Astrocyte (in vitro differentiated cells and primary cell): ENCODE measurements at regions not wholly inside any gene's neighbourhood (a gene's known extent, or its start where the extent isn't known, plus 50 kb on each side); places are given as distances from the start of the nearest gene placed in this dataset.

Experiments used
- DNase-seq: peaks from one replicate; pipeline ENCODE4 v3.0.0-alpha.2; 2010; ENCODE audit warnings: low read depth
- FAIRE-seq: peaks from 2 replicates; lab custom pipeline; 2011; peaks lifted over from hg19 to GRCh38; lab: Jason Lieb, UNC
- H2AFZ ChIP-seq: 2 replicates; pipeline ENCODE4 v1.6.0; 2012; ENCODE audit warnings: low read depth, low read length, inconsistent platforms
- H3K27ac ChIP-seq: 2 replicates; pipeline ENCODE4 v1.5.1; 2011; ENCODE audit warnings: low read depth, low read length, inconsistent platforms
- H3K27me3 ChIP-seq: 2 replicates; pipeline ENCODE4 v1.6.0; 2011; ENCODE audit warnings: low read length, inconsistent platforms; ENCODE audit not compliant: insufficient read depth
- H3K36me3 ChIP-seq: 2 replicates; pipeline ENCODE4 v1.5.1; 2011; ENCODE audit warnings: low read length, inconsistent platforms; ENCODE audit not compliant: insufficient read depth
- H3K4me1 ChIP-seq: 2 replicates; pipeline ENCODE4 v1.5.1; 2011; ENCODE audit warnings: low read length, inconsistent platforms; ENCODE audit not compliant: insufficient read depth
- H3K4me2 ChIP-seq: 2 replicates; pipeline ENCODE4 v1.6.0; 2012; ENCODE audit warnings: low read length, inconsistent platforms
- H3K4me3 ChIP-seq: 2 replicates; pipeline ENCODE4 v1.5.1; 2011; ENCODE audit warnings: low read depth, mild to moderate bottlenecking, low read length, inconsistent platforms; ENCODE audit not compliant: insufficient read depth
- H3K79me2 ChIP-seq: 2 replicates; pipeline ENCODE4 v1.6.0; 2012; ENCODE audit warnings: mild to moderate bottlenecking, low read length, inconsistent platforms; ENCODE audit not compliant: insufficient read depth
- H3K9ac ChIP-seq: 2 replicates; pipeline ENCODE4 v1.6.0; 2012; ENCODE audit warnings: mild to moderate bottlenecking, low read length, inconsistent platforms
- H3K9me3 ChIP-seq: 2 replicates; pipeline ENCODE4 v1.5.1; 2012; ENCODE audit warnings: low read depth, mild to moderate bottlenecking, low read length, inconsistent platforms; ENCODE audit not compliant: insufficient read depth
- H4K20me1 ChIP-seq: 2 replicates; pipeline ENCODE4 v1.6.0; 2012; ENCODE audit warnings: low read length, inconsistent platforms; ENCODE audit not compliant: insufficient read depth
- H3K27ac Mint-ChIP-seq: one replicate; pipeline ENCODE4 v1.8.0; 2021; ENCODE audit warnings: mild to moderate bottlenecking, mixed read lengths; ENCODE audit not compliant: unreplicated experiment
- H3K27me3 Mint-ChIP-seq: one replicate; pipeline ENCODE4 v1.8.0; 2021; ENCODE audit warnings: low read depth, mixed read lengths; ENCODE audit not compliant: unreplicated experiment
- H3K36me3 Mint-ChIP-seq: one replicate; pipeline ENCODE4 v1.8.0; 2021; ENCODE audit warnings: low read depth, mixed read lengths; ENCODE audit not compliant: unreplicated experiment
- H3K4me1 Mint-ChIP-seq: one replicate; pipeline ENCODE4 v1.8.0; 2021; ENCODE audit warnings: low read depth, mixed read lengths; ENCODE audit not compliant: unreplicated experiment
- H3K4me3 Mint-ChIP-seq: one replicate; pipeline ENCODE4 v1.8.0; 2021; ENCODE audit warnings: mild to moderate bottlenecking, moderate library complexity, mixed read lengths; ENCODE audit not compliant: unreplicated experiment
- H3K9me3 Mint-ChIP-seq: one replicate; pipeline ENCODE4 v1.8.0; 2021; ENCODE audit warnings: mild to moderate bottlenecking, mixed read lengths; ENCODE audit not compliant: unreplicated experiment
- EZH2 ChIP-seq: IDR thresholded peaks from 2 replicates; pipeline ENCODE4 v1.6.1; 2012; ENCODE audit warnings: mild to moderate bottlenecking, low read length, inconsistent platforms; ENCODE audit not compliant: insufficient read depth
- TF ChIP-seq, protein P1 (sequence below): IDR thresholded peaks from 2 replicates; pipeline ENCODE4 v1.5.1; 2011; ENCODE audit warnings: low read depth, mild to moderate bottlenecking, inconsistent platforms, low read length, moderate library complexity; ENCODE audit not compliant: insufficient read depth

DNA sequence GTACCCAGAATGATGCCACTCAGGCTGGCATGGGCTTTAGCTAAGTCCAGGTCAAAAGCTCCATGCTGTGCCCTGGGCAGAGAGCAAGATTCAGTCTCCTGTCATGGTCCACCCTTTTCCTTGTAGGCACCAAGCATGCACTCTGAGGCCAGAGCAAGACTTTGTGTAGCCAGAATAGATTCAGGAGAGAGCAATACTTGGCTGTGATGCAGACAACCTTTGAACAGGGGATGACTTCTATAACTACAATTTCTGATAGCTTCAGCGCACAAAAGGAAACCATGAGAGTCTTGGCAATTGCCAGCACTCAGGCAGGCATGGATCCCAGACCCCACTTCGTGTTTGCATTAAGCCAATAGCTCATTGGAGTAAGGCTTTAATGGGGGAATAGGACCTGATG lies 510.6 kb downstream of the RAB28 start:
- Mint-ChIP-seq H3K27ac (no peak overlapping the region), H3K4me3 (no peak overlapping the region), H3K4me1 (no peaks in the 10 kb centered on the region), H3K27me3 (no peaks in the 10 kb centered on the region), H3K9me3 (peaks cover 2% of the 10 kb centered on the region), H3K36me3 (no peaks in the 10 kb centered on the region)
- Histone ChIP-seq H3K4me1 (no peaks in the 10 kb centered on the region), H3K4me3 (no peak overlapping the region), H4K20me1 (no peaks in the 10 kb centered on the region), H3K9me3 (no peaks in the 10 kb centered on the region), H3K4me2 (no peak overlapping the region), H3K36me3 (no peaks in the 10 kb centered on the region), H3K27ac (no peak overlapping the region), H3K79me2 (no peaks in the 10 kb centered on the region), H3K9ac (no peak overlapping the region), H2AFZ (no peak overlapping the region), H3K27me3 (no peaks in the 10 kb centered on the region)
- no peak for TF ChIP-seq EZH2
- TF ChIP-seq, protein P1, sequence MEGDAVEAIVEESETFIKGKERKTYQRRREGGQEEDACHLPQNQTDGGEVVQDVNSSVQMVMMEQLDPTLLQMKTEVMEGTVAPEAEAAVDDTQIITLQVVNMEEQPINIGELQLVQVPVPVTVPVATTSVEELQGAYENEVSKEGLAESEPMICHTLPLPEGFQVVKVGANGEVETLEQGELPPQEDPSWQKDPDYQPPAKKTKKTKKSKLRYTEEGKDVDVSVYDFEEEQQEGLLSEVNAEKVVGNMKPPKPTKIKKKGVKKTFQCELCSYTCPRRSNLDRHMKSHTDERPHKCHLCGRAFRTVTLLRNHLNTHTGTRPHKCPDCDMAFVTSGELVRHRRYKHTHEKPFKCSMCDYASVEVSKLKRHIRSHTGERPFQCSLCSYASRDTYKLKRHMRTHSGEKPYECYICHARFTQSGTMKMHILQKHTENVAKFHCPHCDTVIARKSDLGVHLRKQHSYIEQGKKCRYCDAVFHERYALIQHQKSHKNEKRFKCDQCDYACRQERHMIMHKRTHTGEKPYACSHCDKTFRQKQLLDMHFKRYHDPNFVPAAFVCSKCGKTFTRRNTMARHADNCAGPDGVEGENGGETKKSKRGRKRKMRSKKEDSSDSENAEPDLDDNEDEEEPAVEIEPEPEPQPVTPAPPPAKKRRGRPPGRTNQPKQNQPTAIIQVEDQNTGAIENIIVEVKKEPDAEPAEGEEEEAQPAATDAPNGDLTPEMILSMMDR, result no peak
- FAIRE-seq (no peak), DNase-seq (no peak)

DNA sequence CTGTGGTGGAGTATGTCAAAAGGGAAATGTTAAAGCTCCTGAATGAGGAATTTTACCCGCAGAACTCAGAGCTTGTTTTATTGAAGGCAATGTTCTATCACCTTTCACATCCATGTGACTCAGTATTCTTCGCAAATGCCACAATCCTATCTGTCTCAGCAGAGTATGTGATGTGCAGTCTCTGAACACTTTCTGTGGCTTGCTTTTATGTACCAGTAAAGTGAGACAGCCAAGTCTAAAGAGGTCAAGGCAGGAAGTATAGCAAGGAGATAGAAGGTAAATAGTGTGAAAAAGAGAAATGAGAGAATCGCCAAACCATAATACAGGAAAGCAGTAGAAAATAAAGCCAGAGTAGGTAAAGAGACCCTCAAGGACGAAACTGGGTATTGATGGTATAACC lies 515.8 kb downstream of the RAB28 start:
- peaks cover 2% of the 10 kb centered on the region for H3K36me3 Mint-ChIP-seq
- no peak for FAIRE-seq
- H3K27ac Mint-ChIP-seq, result no peak overlapping the region
- H3K27me3 ChIP-seq, result no peaks in the 10 kb centered on the region
- no peaks in the 10 kb centered on the region for H3K27me3 Mint-ChIP-seq
- DNase-seq, result no peak
- no peak overlapping the region for H3K27ac ChIP-seq
- no peak overlapping the region for H3K4me2 ChIP-seq
- H3K4me3 Mint-ChIP-seq, result no peak overlapping the region
- no peaks in the 10 kb centered on the region for H4K20me1 ChIP-seq
- H2AFZ ChIP-seq, result no peak overlapping the region
- H3K9me3 Mint-ChIP-seq, result no peaks in the 10 kb centered on the region
- no peak for TF ChIP-seq EZH2
- TF ChIP-seq, protein P1, result no peak
- no peak overlapping the region for H3K9ac ChIP-seq
- no peaks in the 10 kb centered on the region for H3K9me3 ChIP-seq
- no peak overlapping the region for H3K4me3 ChIP-seq
- H3K36me3 ChIP-seq, result no peaks in the 10 kb centered on the region
- H3K79me2 ChIP-seq, result no peaks in the 10 kb centered on the region
- H3K4me1 Mint-ChIP-seq, result no peaks in the 10 kb centered on the region
- H3K4me1 ChIP-seq, result no peaks in the 10 kb centered on the region

DNA sequence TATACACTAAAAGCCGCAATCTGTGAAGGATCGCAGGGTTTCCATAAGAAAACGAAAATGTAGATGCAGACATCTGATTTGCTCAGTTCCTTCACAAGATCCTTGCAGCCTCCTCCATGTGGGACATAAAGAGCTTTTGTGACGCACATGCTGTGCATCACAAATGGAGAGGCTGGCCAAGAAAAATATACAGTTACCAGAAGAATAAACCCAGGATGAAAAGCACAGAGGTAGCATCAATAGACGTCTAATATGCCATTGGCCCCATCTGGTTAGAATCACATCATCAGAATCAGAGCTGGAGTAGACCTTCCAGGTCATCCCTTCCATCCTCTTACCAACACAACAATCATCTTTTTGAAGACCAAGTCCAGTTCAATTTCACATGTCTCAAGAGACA lies 517.4 kb downstream of the RAB28 start:
- Histone ChIP-seq H3K9ac (no peak overlapping the region), H3K79me2 (no peaks in the 10 kb centered on the region), H4K20me1 (no peaks in the 10 kb centered on the region), H3K4me2 (no peak overlapping the region), H3K4me1 (no peaks in the 10 kb centered on the region), H3K4me3 (no peak overlapping the region), H3K27me3 (no peaks in the 10 kb centered on the region), H3K27ac (no peak overlapping the region), H3K9me3 (no peaks in the 10 kb centered on the region), H2AFZ (no peak overlapping the region), H3K36me3 (no peaks in the 10 kb centered on the region)
- no peaks in the 10 kb centered on the region for H3K4me1 Mint-ChIP-seq
- FAIRE-seq, result no peak
- peaks cover 2% of the 10 kb centered on the region for H3K36me3 Mint-ChIP-seq
- no peaks in the 10 kb centered on the region for H3K27me3 Mint-ChIP-seq
- no peak for DNase-seq
- TF ChIP-seq EZH2, result no peak
- TF ChIP-seq, protein P1, result no peak
- H3K27ac Mint-ChIP-seq, result no peak overlapping the region
- no peak overlapping the region for H3K4me3 Mint-ChIP-seq
- no peaks in the 10 kb centered on the region for H3K9me3 Mint-ChIP-seq
